Neural cell (in vitro differentiated cells): ENCODE measurements at regions not wholly inside any gene's neighbourhood (a gene's known extent, or its start where the extent isn't known, plus 50 kb on each side); places are given as distances from the start of the nearest gene placed in this dataset.

ENCODE experiments used
- H2AFZ ChIP-seq: fragments of 200-600, 300-800 bp; sonication (generic), shearing (Covaris generic); 2 replicates; pipeline ENCODE4 v1.6.0; 2014; ENCODE audit warnings: low read depth, mild to moderate bottlenecking, antibody characterized with exemption, low read length, moderate library complexity
- H3F3A ChIP-seq: fragments of 200-600 bp; shearing (Covaris generic); 2 replicates; pipeline ENCODE4 v1.6.1; 2016; ENCODE audit warnings: mild to moderate bottlenecking, moderate library complexity, mixed read lengths, antibody characterized with exemption, low read length; ENCODE audit not compliant: insufficient read depth, poor library complexity, severe bottlenecking
- H3K27ac ChIP-seq: fragments of 200-600, 300-800 bp; sonication (generic), shearing (Covaris generic); 2 replicates; pipeline ENCODE4 v1.5.1; 2014; ENCODE audit warnings: mild to moderate bottlenecking, low read length, moderate library complexity
- H3K27me3 ChIP-seq: fragments of 300-800, 200-600 bp; sonication (generic), shearing (Covaris generic); 2 replicates; pipeline ENCODE4 v1.6.0; 2014; ENCODE audit warnings: mild to moderate bottlenecking, low read depth, low read length, moderate library complexity; ENCODE audit not compliant: insufficient read depth
- H3K36me3 ChIP-seq: fragments of 300-800, 200-600 bp; sonication (generic), shearing (Covaris generic); 2 replicates; pipeline ENCODE4 v1.5.1; 2014; ENCODE audit warnings: mild to moderate bottlenecking, antibody characterized with exemption, low read length, moderate library complexity; ENCODE audit not compliant: insufficient read depth
- H3K4me2 ChIP-seq: fragments of 300-800, 200-600 bp; sonication (generic), shearing (Covaris generic); 2 replicates; pipeline ENCODE4 v1.6.0; 2014; ENCODE audit warnings: mild to moderate bottlenecking, low read length
- H3K4me3 ChIP-seq: fragments of 300-800, 200-600 bp; sonication (generic), shearing (Covaris generic); 2 replicates; pipeline ENCODE4 v1.5.1; 2014; ENCODE audit warnings: mild to moderate bottlenecking, low read length, moderate library complexity
- H3K79me2 ChIP-seq: fragments of 200-600 bp; shearing (Covaris generic); replicated peaks from 2 replicates; pipeline ENCODE4 v1.6.0; 2014; ENCODE audit warnings: mild to moderate bottlenecking, low read length, moderate library complexity; ENCODE audit not compliant: insufficient read depth
- H3K9ac ChIP-seq: fragments of 300-800, 200-600 bp; sonication (generic), shearing (Covaris generic); 2 replicates; pipeline ENCODE4 v1.6.1; 2016; ENCODE audit warnings: mild to moderate bottlenecking, low read length, mixed read lengths
- H3K9me2 ChIP-seq: fragments of 200-600 bp; shearing (Covaris generic); 2 replicates; pipeline ENCODE4 v1.6.1; 2016; ENCODE audit warnings: mild to moderate bottlenecking, low read length, mixed read lengths; ENCODE audit not compliant: insufficient read depth
- H3K9me3 ChIP-seq: fragments of 200-600, 300-800 bp; sonication (generic), shearing (Covaris generic); 2 replicates; pipeline ENCODE4 v1.6.1; 2016; ENCODE audit warnings: mild to moderate bottlenecking, mixed run types, low read length, moderate library complexity, mixed read lengths
- H4K20me1 ChIP-seq: fragments of 200-600 bp; shearing (Covaris generic); 2 replicates; pipeline ENCODE4 v1.6.1; 2016; ENCODE audit warnings: mild to moderate bottlenecking, mixed run types; ENCODE audit not compliant: insufficient read depth
- EP300 ChIP-seq: fragments of 450-650 bp; conservative IDR thresholded peaks from 2 replicates; pipeline ENCODE4 v1.6.1; 2014; ENCODE audit warnings: antibody characterized with exemption, mild to moderate bottlenecking, moderate library complexity; ENCODE audit not compliant: poor library complexity, severe bottlenecking
- EZH2 ChIP-seq: fragments of 200-600, 300-800 bp; shearing (Covaris generic), sonication (generic); IDR thresholded peaks from 2 replicates; pipeline ENCODE4 v1.6.1; 2014; ENCODE audit warnings: antibody characterized with exemption, low read length, borderline replicate concordance, mild to moderate bottlenecking; ENCODE audit not compliant: insufficient read depth, poor library complexity, severe bottlenecking
- MXI1 ChIP-seq: fragments of 450-650 bp; conservative IDR thresholded peaks from 2 replicates; pipeline ENCODE4 v1.6.1; 2014; ENCODE audit warnings: antibody characterized with exemption, mild to moderate bottlenecking; ENCODE audit not compliant: poor library complexity, severe bottlenecking
- POLR2AphosphoS5 ChIP-seq: IDR thresholded peaks from 2 replicates; pipeline ENCODE4 v1.6.1; 2012
- RAD21 ChIP-seq: fragments of 450-650 bp; conservative IDR thresholded peaks from 2 replicates; pipeline ENCODE4 v1.6.1; 2014; ENCODE audit warnings: antibody characterized with exemption, mild to moderate bottlenecking, moderate library complexity
- SMC3 ChIP-seq: fragments of 450-650 bp; conservative IDR thresholded peaks from 2 replicates; pipeline ENCODE4 v1.6.1; 2014; ENCODE audit warnings: antibody characterized with exemption, mild to moderate bottlenecking, moderate library complexity; ENCODE audit not compliant: poor library complexity
- TAF1 ChIP-seq: IDR thresholded peaks from 2 replicates; pipeline ENCODE4 v1.6.1; 2012; ENCODE audit warnings: low read depth
- TF ChIP-seq, protein P1 (sequence below): IDR thresholded peaks from 2 replicates; pipeline ENCODE4 v1.6.1; 2012; ENCODE audit warnings: borderline replicate concordance
- TF ChIP-seq, protein P2 (sequence below): fragments of 450-650 bp; IDR thresholded peaks from 2 replicates; pipeline ENCODE4 v1.5.1; 2014; ENCODE audit warnings: antibody characterized with exemption, mild to moderate bottlenecking, moderate library complexity; ENCODE audit not compliant: poor library complexity, severe bottlenecking

DNA sequence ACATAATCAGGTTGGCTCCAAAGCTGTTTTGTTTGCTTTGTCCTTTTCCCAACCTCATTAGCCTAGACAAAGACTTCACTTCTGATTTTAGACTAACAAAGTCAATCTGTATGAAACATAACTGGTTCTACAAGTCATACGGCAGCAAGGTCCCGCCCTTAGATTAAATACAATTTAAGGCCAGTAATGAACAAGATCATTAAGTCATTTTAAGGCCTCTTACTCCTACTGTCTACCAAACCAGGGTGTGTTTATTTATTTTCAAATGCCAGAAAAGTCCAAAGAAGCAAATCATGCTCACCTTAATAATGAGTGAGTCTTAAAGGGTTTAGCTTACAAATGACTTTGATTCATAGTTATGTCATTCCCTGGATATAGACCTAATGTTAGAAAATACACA, 148.4 kb upstream of the ACVR2A start:
- no peak overlapping the region for H3K4me3 ChIP-seq
- H3F3A ChIP-seq: no peaks in the 10 kb centered on the region
- no peak overlapping the region for H2AFZ ChIP-seq
- TF ChIP-seq EP300: no peak
- TF ChIP-seq POLR2AphosphoS5: no peak
- TF ChIP-seq RAD21: no peak
- TF ChIP-seq, protein P1, sequence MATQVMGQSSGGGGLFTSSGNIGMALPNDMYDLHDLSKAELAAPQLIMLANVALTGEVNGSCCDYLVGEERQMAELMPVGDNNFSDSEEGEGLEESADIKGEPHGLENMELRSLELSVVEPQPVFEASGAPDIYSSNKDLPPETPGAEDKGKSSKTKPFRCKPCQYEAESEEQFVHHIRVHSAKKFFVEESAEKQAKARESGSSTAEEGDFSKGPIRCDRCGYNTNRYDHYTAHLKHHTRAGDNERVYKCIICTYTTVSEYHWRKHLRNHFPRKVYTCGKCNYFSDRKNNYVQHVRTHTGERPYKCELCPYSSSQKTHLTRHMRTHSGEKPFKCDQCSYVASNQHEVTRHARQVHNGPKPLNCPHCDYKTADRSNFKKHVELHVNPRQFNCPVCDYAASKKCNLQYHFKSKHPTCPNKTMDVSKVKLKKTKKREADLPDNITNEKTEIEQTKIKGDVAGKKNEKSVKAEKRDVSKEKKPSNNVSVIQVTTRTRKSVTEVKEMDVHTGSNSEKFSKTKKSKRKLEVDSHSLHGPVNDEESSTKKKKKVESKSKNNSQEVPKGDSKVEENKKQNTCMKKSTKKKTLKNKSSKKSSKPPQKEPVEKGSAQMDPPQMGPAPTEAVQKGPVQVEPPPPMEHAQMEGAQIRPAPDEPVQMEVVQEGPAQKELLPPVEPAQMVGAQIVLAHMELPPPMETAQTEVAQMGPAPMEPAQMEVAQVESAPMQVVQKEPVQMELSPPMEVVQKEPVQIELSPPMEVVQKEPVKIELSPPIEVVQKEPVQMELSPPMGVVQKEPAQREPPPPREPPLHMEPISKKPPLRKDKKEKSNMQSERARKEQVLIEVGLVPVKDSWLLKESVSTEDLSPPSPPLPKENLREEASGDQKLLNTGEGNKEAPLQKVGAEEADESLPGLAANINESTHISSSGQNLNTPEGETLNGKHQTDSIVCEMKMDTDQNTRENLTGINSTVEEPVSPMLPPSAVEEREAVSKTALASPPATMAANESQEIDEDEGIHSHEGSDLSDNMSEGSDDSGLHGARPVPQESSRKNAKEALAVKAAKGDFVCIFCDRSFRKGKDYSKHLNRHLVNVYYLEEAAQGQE: no peak
- TF ChIP-seq MXI1: no peak
- TF ChIP-seq, protein P2, sequence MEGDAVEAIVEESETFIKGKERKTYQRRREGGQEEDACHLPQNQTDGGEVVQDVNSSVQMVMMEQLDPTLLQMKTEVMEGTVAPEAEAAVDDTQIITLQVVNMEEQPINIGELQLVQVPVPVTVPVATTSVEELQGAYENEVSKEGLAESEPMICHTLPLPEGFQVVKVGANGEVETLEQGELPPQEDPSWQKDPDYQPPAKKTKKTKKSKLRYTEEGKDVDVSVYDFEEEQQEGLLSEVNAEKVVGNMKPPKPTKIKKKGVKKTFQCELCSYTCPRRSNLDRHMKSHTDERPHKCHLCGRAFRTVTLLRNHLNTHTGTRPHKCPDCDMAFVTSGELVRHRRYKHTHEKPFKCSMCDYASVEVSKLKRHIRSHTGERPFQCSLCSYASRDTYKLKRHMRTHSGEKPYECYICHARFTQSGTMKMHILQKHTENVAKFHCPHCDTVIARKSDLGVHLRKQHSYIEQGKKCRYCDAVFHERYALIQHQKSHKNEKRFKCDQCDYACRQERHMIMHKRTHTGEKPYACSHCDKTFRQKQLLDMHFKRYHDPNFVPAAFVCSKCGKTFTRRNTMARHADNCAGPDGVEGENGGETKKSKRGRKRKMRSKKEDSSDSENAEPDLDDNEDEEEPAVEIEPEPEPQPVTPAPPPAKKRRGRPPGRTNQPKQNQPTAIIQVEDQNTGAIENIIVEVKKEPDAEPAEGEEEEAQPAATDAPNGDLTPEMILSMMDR: no peak
- no peak for TF ChIP-seq TAF1
- no peak for TF ChIP-seq SMC3
- no peak for TF ChIP-seq EZH2
- H3K9me2 ChIP-seq: no peaks in the 10 kb centered on the region
- no peaks in the 10 kb centered on the region for H3K36me3 ChIP-seq
- H3K9me3 ChIP-seq: no peaks in the 10 kb centered on the region
- no peaks in the 10 kb centered on the region for H3K27me3 ChIP-seq
- H3K9ac ChIP-seq: no peak overlapping the region
- no peaks in the 10 kb centered on the region for H3K79me2 ChIP-seq
- H4K20me1 ChIP-seq: no peaks in the 10 kb centered on the region
- no peak overlapping the region for H3K27ac ChIP-seq
- no peak overlapping the region for H3K4me2 ChIP-seq

DNA sequence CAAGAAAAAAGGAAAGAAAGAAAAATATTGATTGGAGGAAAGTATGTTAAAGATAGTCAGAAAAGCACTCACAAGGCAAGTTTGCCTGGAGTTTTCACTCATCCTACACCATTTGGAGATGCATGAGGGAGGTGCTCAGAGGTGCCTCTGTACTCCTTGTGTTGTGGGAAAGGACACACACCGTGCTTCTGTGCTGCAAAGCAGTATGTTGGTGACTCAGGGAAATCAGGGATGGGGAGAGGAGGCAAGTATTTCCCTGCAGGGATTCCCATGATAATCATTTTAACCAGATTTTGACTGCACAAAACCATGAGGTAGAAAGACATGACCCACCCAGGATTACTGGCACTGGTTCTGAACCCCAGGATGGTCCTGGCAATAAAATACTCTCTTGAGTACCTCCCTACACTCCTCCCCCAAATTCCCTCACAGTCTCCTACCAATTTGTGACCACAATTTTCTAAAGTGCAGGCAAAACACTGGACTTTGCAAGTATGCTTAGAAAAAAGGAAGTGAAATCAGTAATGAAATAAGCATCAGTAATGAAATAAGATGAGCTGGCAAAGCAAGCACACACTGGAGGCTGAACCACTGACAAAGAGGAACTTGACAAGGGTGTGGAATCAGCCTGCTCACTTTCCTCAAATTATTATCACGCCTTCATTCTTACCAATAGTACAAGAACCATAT, 155.5 kb upstream of the ACVR2A start:
- Histone ChIP-seq H3K27ac (no peak overlapping the region), H3K9me3 (no peaks in the 10 kb centered on the region), H3K79me2 (no peaks in the 10 kb centered on the region), H3K36me3 (no peaks in the 10 kb centered on the region), H3K9me2 (no peaks in the 10 kb centered on the region), H3K27me3 (no peaks in the 10 kb centered on the region), H4K20me1 (no peaks in the 10 kb centered on the region), H2AFZ (no peak overlapping the region), H3K9ac (no peak overlapping the region), H3K4me3 (no peak overlapping the region), H3K4me2 (no peak overlapping the region), H3F3A (no peaks in the 10 kb centered on the region)
- TF ChIP-seq, protein P1: no peak
- TF ChIP-seq MXI1 (no peak), EP300 (no peak), SMC3 (no peak), POLR2AphosphoS5 (no peak), TAF1 (no peak), RAD21 (no peak), EZH2 (no peak)
- TF ChIP-seq, protein P2: no peak
